ENCODE measurements at regions not wholly inside any gene's neighbourhood (a gene's known extent, or its start where the extent isn't known, plus 50 kb on each side); places are given as distances from the start of the nearest gene placed in this dataset.

DNA sequence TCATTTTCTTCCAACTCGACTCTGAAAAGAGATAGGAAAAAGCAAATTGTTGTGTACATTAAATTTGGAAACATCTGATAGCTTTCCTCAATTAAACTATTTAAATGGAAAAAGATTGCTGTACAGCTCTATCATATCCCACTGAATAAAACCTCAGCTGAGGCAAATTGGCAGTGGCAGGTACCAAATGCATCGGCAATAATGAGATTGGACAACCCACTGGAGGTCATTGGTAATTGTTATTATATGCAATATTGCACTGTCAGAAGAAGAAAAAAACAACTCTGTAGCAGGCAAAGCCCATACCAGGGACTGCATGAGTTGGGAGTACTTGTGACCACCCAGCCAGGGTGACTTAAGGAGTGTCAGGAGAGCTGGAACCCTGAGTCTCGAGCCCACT is 291.6 kb upstream of the SKOR2 start:
- no peaks in the 10 kb centered on the region for H3K36me3 Mint-ChIP-seq (ENCODE audit: insufficient read depth, unreplicated experiment)
- DNase-seq: no peak
- peaks cover 18% of the 10 kb centered on the region for H3K27me3 Mint-ChIP-seq (ENCODE audit: insufficient read depth, unreplicated experiment)
- Histone ChIP-seq H3K36me3 (ENCODE audit: control insufficient read depth, insufficient read depth, low read length) (no peaks in the 10 kb centered on the region), H3K4me1 (no peaks in the 10 kb centered on the region), H3K27me3 (replicated peaks; ENCODE audit: control insufficient read depth, insufficient read depth, low read length) (no peaks in the 10 kb centered on the region), H3K9me3 (no peaks in the 10 kb centered on the region), H3K4me3 (ENCODE audit: low read depth, low read length) (no peak overlapping the region)
- intact Hi-C loops (cut with micrococcal nuclease; ENCODE audit: unreplicated experiment): no loop called here
- CTCF ChIA-PET: no interaction called here
- no peak overlapping the region for H3K27ac Mint-ChIP-seq (ENCODE audit: unreplicated experiment)
- POLR2A ChIA-PET: no interaction called here
- no peaks in the 10 kb centered on the region for H3K4me1 Mint-ChIP-seq (ENCODE audit: low read depth, unreplicated experiment)
- no TSS peak for BruUV-seq (replicated peaks)
- no peaks in the 10 kb centered on the region for H3K9me3 Mint-ChIP-seq (ENCODE audit: unreplicated experiment)
- H3K4me3 Mint-ChIP-seq (ENCODE audit: unreplicated experiment): no peak overlapping the region
- TF ChIP-seq CTCF (IDR thresholded peaks at IDR 0.05; ENCODE audit: insufficient read depth in 1 of 2, low read depth in 1 of 2, low read length in 1 of 2, severe bottlenecking in 1 of 2, unreplicated experiment in 1 of 2): no peak

DNA sequence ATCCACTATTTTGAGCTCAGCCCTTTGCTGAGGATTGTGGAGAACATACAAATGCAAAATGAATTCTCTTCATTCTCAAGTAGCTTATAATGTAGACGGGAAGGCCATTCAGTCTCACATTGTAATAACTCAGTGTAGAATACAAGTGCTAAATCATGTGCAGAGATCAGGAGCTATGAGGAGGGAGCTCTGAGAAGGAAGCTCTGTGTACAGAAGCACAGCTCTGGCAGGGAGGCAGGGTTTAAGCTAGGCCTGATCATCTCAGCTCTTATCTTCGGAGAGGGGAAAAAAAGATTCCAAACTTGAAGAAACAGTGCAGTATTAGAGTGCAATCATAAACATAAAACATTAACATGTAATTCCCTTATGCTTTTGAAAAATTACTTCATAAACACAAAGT is 291.1 kb upstream of the SKOR2 start:
- ChIA-PET CTCF (no interaction called here), POLR2A (no interaction called here)
- no peak overlapping the region for H3K27ac Mint-ChIP-seq (ENCODE audit: unreplicated experiment)
- no peak for DNase-seq
- no peaks in the 10 kb centered on the region for H3K36me3 Mint-ChIP-seq (ENCODE audit: insufficient read depth, unreplicated experiment)
- no peaks in the 10 kb centered on the region for H3K36me3 ChIP-seq (ENCODE audit: control insufficient read depth, insufficient read depth, low read length)
- no peaks in the 10 kb centered on the region for H3K9me3 ChIP-seq
- TF ChIP-seq CTCF (IDR thresholded peaks at IDR 0.05; ENCODE audit: insufficient read depth in 1 of 2, low read depth in 1 of 2, low read length in 1 of 2, severe bottlenecking in 1 of 2, unreplicated experiment in 1 of 2): no peak
- H3K4me1 ChIP-seq: no peaks in the 10 kb centered on the region
- no peak overlapping the region for H3K4me3 ChIP-seq (ENCODE audit: low read depth, low read length)
- no peaks in the 10 kb centered on the region for H3K4me1 Mint-ChIP-seq (ENCODE audit: low read depth, unreplicated experiment)
- no TSS peak for BruUV-seq (replicated peaks)
- intact Hi-C loops (cut with micrococcal nuclease; ENCODE audit: unreplicated experiment): no loop called here
- peaks cover 15% of the 10 kb centered on the region for H3K27me3 Mint-ChIP-seq (ENCODE audit: insufficient read depth, unreplicated experiment)
- H3K9me3 Mint-ChIP-seq (ENCODE audit: unreplicated experiment): no peaks in the 10 kb centered on the region
- H3K27me3 ChIP-seq (replicated peaks; ENCODE audit: control insufficient read depth, insufficient read depth, low read length): no peaks in the 10 kb centered on the region
- no peak overlapping the region for H3K4me3 Mint-ChIP-seq (ENCODE audit: unreplicated experiment)

DNA sequence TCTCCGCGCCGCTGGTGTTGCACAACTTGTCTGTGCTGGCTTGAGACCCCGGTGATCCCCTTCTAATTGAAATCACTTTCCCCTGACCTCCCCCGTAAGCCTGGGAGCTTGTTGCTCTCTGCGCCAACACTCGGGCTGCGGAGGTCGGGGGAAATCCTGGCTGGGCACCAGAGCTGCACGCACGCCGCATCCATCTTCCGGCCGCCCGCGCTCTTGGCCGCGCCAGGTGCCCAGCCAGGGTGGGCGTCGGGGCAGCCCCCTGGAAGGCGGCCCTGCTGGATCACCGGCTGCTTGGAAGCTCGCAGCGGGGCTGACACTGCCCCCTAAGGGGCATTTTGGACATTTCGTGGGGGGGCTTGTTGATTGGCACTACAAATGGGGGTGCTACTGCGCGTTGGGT is 280.3 kb upstream of the SKOR2 start:
- no peaks in the 10 kb centered on the region for H3K36me3 Mint-ChIP-seq (ENCODE audit: insufficient read depth, unreplicated experiment)
- peaks cover 4% of the 10 kb centered on the region for H3K27me3 Mint-ChIP-seq (ENCODE audit: insufficient read depth, unreplicated experiment)
- Histone ChIP-seq H3K36me3 (ENCODE audit: control insufficient read depth, insufficient read depth, low read length) (no peaks in the 10 kb centered on the region), H3K9me3 (no peaks in the 10 kb centered on the region), H3K27me3 (replicated peaks; ENCODE audit: control insufficient read depth, insufficient read depth, low read length) (no peaks in the 10 kb centered on the region), H3K4me1 (no peaks in the 10 kb centered on the region), H3K4me3 (ENCODE audit: low read depth, low read length) (no peak overlapping the region)
- no TSS peak for BruUV-seq (replicated peaks)
- H3K9me3 Mint-ChIP-seq (ENCODE audit: unreplicated experiment): no peaks in the 10 kb centered on the region
- intact Hi-C loops (cut with micrococcal nuclease; ENCODE audit: unreplicated experiment): no loop called here
- ChIA-PET CTCF (no interaction called here), POLR2A (no interaction called here)
- no peaks in the 10 kb centered on the region for H3K4me1 Mint-ChIP-seq (ENCODE audit: low read depth, unreplicated experiment)
- DNase-seq: no peak
- no peak overlapping the region for H3K4me3 Mint-ChIP-seq (ENCODE audit: unreplicated experiment)
- no peak overlapping the region for H3K27ac Mint-ChIP-seq (ENCODE audit: unreplicated experiment)
- TF ChIP-seq CTCF (IDR thresholded peaks at IDR 0.05; ENCODE audit: insufficient read depth in 1 of 2, low read depth in 1 of 2, low read length in 1 of 2, severe bottlenecking in 1 of 2, unreplicated experiment in 1 of 2): no peak

All from Caco-2 (cell line).